ENCODE measurements at regions not wholly inside any gene's neighbourhood (a gene's known extent, or its start where the extent isn't known, plus 50 kb on each side); places are given as distances from the start of the nearest gene placed in this dataset.

GRCh38 chr3:152190636-152191183 is 78.0 kb upstream of the MBNL1 start:
- Histone ChIP-seq H3K27me3 (ENCODE audit: insufficient read depth, low read length, poor library complexity, severe bottlenecking) (no peaks in the 10 kb centered on the region), H3K36me3 (ENCODE audit: insufficient read depth, low read length) (no peaks in the 10 kb centered on the region), H3K4me3 (ENCODE audit: low read length, poor library complexity, severe bottlenecking) (no peak overlapping the region), H2AFZ (ENCODE audit: low read length) (no peak overlapping the region), H3K9ac (ENCODE audit: low read depth, low read length, poor library complexity, severe bottlenecking) (no peak overlapping the region), H3K79me2 (ENCODE audit: insufficient read depth, low read length) (no peaks in the 10 kb centered on the region; the same call in 1 of the 2 replicates), H3K4me1 (ENCODE audit: insufficient read depth, low read length, poor library complexity, severe bottlenecking) (peaks cover 18% of the 10 kb centered on the region), H3K9me2 (replicated peaks; ENCODE audit: low read depth, low read length) (no peaks in the 10 kb centered on the region), H3K9me3 (ENCODE audit: insufficient read depth, low read depth, low read length) (no peaks in the 10 kb centered on the region), H4K20me1 (ENCODE audit: insufficient read depth, low read length, poor library complexity, severe bottlenecking) (no peaks in the 10 kb centered on the region), H3F3A (ENCODE audit: low read depth) (no peaks in the 10 kb centered on the region), H3K4me2 (ENCODE audit: low read depth, low read length, poor library complexity, severe bottlenecking) (no peak overlapping the region)
- TF ChIP-seq EZH2phosphoT487 (IDR thresholded peaks at IDR 0.05; ENCODE audit: borderline replicate concordance) (no peak), CTCF (conservative IDR thresholded peaks at IDR 0.05; ENCODE audit: low read length) (no peak)

DNA sequence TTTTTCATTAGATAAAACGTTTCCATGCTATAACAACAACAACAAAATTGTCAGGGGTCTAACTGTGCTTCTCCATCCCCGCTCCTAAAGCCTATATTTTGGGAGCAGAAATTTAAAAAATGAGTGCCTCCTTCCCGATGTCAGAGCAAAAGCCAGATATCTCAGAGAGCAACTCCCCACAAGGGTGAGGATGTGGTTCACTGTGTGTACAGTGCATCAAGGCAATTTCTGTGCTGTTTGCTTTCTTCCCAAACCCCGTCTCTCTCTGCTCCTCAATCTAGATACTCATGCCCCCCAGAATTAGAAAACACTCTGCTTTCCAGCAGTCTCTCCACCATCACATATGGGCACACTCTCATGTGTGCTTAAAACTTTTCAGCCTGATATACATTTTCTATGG is 76.7 kb upstream of the MBNL1 start:
- no peak overlapping the region for H2AFZ ChIP-seq (ENCODE audit: low read length)
- peak overlapping the region; percentile 26 for H3K4me2 ChIP-seq (ENCODE audit: low read depth, low read length, poor library complexity, severe bottlenecking)

DNA sequence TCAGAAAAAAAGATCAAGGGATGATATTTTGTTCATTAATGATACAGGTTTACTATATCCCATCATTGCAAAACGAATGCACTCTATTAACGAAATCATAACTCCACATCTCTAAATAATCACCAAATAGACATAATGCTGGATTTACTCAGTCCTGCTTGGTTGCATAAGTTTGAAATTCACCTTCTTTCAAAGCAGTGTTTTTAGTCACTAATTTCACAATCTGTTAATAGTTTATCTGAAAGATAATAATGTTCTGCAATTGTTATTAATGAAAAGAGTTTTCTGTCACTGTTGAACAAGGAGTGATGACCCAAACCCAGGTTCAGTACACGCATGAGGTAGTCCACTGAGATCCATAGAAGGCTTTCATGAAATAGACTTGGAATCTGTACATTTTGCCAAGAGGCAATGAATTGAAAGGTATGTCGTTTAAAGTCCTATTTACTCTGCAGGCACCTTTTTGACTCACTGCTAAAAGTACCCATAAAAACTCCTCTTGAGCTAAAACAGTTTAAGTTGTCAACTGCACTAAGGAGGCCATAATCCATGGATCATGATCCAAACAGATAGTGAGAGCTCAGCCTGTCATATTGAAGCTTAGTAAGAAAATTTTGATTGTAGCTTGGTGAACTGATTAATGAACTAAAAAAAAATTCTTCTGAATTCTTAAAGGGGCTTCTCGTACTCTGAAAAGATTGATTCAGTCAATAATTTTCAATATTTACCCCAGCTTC is 75.6 kb upstream of the MBNL1 start:
- Histone ChIP-seq H4K20me1 (ENCODE audit: insufficient read depth, low read length, poor library complexity, severe bottlenecking) (no peaks in the 10 kb centered on the region), H3K4me1 (ENCODE audit: insufficient read depth, low read length, poor library complexity, severe bottlenecking) (peaks cover 38% of the 10 kb centered on the region), H2AFZ (ENCODE audit: low read length) (peak overlapping the region; percentile 72), H3K9me2 (replicated peaks; ENCODE audit: low read depth, low read length) (no peaks in the 10 kb centered on the region), H3K36me3 (ENCODE audit: insufficient read depth, low read length) (no peaks in the 10 kb centered on the region), H3K9ac (ENCODE audit: low read depth, low read length, poor library complexity, severe bottlenecking) (peak overlapping the region; percentile 53), H3K27me3 (ENCODE audit: insufficient read depth, low read length, poor library complexity, severe bottlenecking) (no peaks in the 10 kb centered on the region), H3K4me2 (ENCODE audit: low read depth, low read length, poor library complexity, severe bottlenecking) (peak overlapping the region; percentile 76), H3K9me3 (ENCODE audit: insufficient read depth, low read depth, low read length) (no peaks in the 10 kb centered on the region), H3K79me2 (ENCODE audit: insufficient read depth, low read length) (no peaks in the 10 kb centered on the region; the same call in 1 of the 2 replicates), H3K4me3 (ENCODE audit: low read length, poor library complexity, severe bottlenecking) (peak overlapping the region; percentile 72), H3F3A (ENCODE audit: low read depth) (no peaks in the 10 kb centered on the region)
- TF ChIP-seq EZH2phosphoT487 (IDR thresholded peaks at IDR 0.05; ENCODE audit: borderline replicate concordance) (no peak), CTCF (conservative IDR thresholded peaks at IDR 0.05; ENCODE audit: low read length) (no peak)

More for the DNA sequence above, 76.7 kb upstream of the MBNL1 start:
- H3K9ac ChIP-seq (ENCODE audit: low read depth, low read length, poor library complexity, severe bottlenecking), result no peak overlapping the region
- H4K20me1 ChIP-seq (ENCODE audit: insufficient read depth, low read length, poor library complexity, severe bottlenecking), result no peaks in the 10 kb centered on the region
- H3K27me3 ChIP-seq (ENCODE audit: insufficient read depth, low read length, poor library complexity, severe bottlenecking), result no peaks in the 10 kb centered on the region
- TF ChIP-seq EZH2phosphoT487 (IDR thresholded peaks at IDR 0.05; ENCODE audit: borderline replicate concordance) (no peak), CTCF (conservative IDR thresholded peaks at IDR 0.05; ENCODE audit: low read length) (no peak)
- no peaks in the 10 kb centered on the region; the same call in 1 of the 2 replicates for H3K79me2 ChIP-seq (ENCODE audit: insufficient read depth, low read length)
- H3K36me3 ChIP-seq (ENCODE audit: insufficient read depth, low read length), result no peaks in the 10 kb centered on the region
- H3K9me3 ChIP-seq (ENCODE audit: insufficient read depth, low read depth, low read length), result no peaks in the 10 kb centered on the region
- no peaks in the 10 kb centered on the region for H3K9me2 ChIP-seq (replicated peaks; ENCODE audit: low read depth, low read length)
- peaks cover 28% of the 10 kb centered on the region for H3K4me1 ChIP-seq (ENCODE audit: insufficient read depth, low read length, poor library complexity, severe bottlenecking)
- H3F3A ChIP-seq (ENCODE audit: low read depth), result no peaks in the 10 kb centered on the region
- H3K4me3 ChIP-seq (ENCODE audit: low read length, poor library complexity, severe bottlenecking), result no peak overlapping the region

All from Loucy (cell line).